ENCODE measurements at regions not wholly inside any gene's neighbourhood (a gene's known extent, or its start where the extent isn't known, plus 50 kb on each side); places are given as distances from the start of the nearest gene placed in this dataset.

DNA sequence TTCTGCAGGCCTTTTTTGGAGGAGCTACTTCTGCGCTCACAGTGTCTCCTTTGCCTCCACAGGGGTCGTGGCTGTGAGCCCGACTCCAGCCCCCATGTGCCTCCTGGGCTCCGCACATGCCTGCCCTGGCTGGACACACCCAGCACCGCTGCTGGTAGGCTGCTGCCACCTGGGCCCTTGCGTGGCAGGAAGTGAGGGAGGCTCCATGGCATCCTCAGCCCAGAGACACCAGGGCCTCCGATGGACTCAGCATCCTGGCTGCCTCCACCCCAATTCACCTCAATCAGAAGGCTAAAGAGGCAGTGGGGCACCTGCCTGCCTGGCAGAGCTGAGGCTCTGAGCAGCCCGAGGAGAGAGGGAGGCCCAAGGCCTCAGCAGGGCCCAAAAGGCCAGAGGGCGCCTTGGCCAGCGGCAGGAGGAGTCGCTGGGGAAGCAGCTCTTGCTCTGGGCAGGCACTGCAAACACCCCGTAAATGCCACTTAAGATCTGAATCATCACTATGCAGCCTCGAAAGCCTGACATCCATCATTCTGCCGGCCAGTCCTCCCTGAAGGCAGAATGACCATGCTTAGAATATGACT is 68.3 kb upstream of the OTOS start:
- TF ChIP-seq, protein P1, sequence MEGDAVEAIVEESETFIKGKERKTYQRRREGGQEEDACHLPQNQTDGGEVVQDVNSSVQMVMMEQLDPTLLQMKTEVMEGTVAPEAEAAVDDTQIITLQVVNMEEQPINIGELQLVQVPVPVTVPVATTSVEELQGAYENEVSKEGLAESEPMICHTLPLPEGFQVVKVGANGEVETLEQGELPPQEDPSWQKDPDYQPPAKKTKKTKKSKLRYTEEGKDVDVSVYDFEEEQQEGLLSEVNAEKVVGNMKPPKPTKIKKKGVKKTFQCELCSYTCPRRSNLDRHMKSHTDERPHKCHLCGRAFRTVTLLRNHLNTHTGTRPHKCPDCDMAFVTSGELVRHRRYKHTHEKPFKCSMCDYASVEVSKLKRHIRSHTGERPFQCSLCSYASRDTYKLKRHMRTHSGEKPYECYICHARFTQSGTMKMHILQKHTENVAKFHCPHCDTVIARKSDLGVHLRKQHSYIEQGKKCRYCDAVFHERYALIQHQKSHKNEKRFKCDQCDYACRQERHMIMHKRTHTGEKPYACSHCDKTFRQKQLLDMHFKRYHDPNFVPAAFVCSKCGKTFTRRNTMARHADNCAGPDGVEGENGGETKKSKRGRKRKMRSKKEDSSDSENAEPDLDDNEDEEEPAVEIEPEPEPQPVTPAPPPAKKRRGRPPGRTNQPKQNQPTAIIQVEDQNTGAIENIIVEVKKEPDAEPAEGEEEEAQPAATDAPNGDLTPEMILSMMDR (IDR thresholded peaks at IDR 0.05) = no peak
- TF ChIP-seq POLR2A (IDR thresholded peaks at IDR 0.05) = no peak
